ENCODE measurements at regions not wholly inside any gene's neighbourhood (a gene's known extent, or its start where the extent isn't known, plus 50 kb on each side); places are given as distances from the start of the nearest gene placed in this dataset.
"Not testable (repeated sequence)": the region's sequence is repeated elsewhere in the genome, so short reads cannot be mapped to it uniquely, and the experiment has no call there.

DNA sequence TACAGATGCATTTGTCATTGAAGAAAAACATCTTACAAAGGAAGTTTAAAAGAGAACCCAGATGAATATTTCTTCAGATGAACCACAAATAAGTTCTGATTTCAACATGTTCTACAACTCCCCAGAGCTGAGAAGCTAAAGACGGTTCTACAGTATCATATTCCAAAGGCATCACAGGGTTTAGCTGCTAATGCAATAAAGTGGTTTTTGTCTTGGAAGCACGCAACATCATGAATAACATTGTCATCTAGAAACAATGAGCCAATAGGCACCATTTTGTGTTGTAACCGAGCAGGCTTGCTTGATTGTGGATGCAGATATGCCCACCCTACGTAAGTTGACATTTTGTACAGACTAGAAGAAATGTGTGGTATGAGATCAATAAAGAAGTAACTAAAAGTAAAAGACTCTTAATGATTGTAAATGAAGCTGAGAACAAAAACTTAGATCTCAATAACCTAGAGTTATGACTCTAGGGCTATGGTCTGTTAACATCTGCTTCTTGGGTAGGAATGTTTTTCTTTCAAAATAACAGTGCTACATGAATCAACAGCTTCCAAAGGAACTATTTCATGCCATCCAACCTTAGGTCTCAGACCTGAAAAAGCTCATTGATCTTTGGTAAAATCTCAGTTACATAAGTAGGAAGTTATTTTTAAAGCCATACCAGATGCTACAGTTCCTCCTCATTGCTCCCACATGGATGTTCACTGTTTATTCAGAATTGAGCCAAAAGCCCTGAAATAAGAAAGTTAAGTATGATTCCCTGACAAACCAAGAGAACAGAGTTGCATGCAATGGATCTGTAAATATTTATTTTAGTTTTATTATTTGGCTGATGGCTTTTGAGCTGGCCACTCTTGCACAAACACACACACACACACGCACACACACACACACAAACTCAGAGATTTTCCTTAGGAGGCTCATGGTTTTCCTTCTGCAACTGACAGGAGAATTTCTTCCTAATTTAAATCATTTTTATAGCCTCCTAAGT is 118.7 kb upstream of the SLCO6A1 start:
- DNase-seq = no peak

- no peak for DNase-seq
Measured at GRCh38 chr5:102622262-102622661, 123.5 kb upstream of the SLCO6A1 start.

GRCh38 chr5:102623329-102624065 is 124.7 kb upstream of the SLCO6A1 start:
- no peak for DNase-seq

DNA sequence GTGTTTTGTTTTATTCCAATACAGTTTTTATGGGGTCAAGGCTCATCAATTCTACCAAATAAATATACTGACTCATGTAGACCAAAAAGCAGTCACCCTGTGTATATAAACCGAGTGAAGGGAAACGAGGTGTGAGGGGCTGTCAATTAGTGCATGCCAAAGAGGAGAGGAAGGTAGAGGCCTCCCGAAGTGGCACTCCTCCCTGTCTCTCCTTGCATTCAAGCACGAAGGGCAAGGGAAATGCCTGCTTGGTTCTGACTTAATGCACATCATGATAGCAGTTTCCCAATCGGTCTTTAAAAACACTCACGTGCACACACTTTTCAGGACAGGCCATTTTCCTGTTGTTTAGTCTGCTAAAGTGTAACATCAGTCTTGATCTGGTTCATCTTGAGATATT is 125.6 kb upstream of the SLCO6A1 start:
- DNase-seq = no peak

GRCh38 chr5:102625468-102625867 is 126.7 kb upstream of the SLCO6A1 start:
- DNase-seq = no peak

DNA sequence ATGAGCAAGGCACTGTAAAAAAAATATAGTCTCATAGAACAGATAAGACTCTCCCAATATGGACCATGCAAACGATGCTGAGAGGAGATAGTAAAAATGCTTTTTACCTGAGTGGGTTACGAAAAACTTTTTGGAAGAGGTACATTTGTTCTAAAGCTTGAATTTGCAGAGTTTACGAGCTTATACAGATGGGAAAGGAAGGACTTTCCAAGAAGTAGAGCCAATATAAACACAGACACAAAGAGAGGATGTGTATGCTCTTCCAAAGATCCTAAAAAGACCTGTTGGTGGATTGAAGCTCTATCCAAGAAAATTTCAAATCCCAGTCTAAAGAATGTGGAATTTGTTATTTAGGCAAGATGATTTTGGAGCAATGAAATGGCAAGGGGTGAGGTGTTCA is 127.1 kb upstream of the SLCO6A1 start:
- no peak for DNase-seq

DNA sequence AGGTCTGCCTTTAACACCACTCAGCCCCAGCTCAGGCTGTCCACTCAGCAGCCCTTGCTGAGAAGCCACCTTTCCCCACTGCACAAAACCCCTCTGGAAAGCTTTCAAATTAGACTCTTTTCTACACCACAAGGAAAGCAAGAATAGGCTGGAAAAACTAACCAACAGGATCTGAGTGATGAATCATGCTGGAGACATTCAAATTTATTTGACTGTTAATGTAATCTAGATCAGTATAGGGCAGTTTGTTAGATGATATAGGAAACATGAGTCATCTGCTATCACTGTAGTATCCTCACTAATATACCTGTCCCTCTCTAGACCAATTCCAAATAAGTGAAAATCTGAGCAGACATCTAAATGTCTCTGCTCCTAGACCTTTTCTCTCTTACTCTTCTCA is 127.8 kb upstream of the PAM start:
- DNase-seq = no peak

DNA sequence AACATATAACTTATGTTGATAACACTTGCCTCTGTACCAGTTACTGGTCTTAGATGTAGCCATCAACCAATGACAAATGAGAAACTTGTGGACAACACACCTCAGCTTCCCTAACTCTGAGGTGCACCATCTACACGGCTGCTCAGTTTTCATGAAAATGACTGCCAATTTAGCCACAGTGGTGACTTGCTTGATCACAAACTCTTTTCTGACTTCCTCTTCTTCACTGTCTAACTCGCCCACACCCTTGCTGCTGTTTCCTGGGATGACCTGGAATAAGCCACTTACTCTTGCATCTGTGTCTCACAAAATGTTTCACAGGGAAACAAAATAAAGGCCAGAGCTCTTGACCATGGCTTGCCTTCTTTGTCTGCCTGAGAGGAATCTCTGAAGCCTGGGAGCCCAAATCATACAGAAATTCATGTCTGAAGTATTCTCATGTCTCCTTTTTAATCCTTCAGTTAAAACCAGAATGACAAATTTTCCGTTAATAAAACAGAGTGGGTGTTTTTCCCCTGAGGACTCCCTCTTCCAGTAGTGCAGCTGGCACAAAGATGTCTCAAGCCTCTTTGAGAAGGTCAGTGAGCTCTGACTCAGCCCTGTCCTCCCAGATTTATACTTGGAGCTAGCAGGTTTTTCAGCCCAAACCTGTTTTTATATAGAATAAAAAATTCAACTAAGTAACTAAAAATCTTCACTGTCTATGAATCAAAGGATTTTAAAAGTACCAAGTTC is 126.5 kb upstream of the PAM start:
- DNase-seq = no peak

DNA sequence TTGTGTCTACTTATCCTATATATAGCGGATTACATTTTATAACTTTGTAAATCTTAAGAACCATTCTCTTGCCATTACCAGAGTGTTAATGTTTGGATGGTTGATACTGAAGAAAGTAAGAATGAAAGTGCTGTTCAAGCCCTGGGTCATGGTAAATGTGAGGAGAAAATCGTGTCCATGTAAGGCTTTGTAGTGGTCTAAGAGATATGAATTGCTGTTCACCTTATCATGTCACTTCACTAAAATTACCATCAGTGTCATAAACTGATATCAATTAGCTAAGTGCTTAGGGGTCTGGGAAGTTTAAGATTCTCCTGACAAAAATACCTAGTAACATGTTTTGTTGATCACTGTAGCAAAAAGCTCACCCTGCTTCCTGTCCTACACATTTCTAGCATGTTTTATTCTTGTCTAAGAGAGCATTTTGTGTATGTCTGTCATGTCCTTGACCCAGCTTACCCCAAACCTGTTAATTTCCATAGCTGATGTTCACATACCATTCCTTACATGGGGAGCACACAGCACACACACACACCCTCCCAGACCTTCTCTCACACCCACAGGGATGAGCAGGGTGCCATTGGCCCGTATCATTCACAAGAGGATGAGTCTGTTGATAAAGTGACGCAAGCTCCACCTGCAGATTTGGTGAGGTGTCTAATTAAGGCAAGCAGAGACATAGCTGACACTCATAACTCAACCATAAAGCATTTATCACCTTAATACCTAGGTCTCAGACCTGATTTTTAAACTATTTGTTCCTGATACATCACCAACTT is 125.1 kb upstream of the PAM start:
- DNase-seq = no peak

GRCh38 chr5:102635399-102635798 is 119.7 kb upstream of the PAM start:
- not testable (repeated sequence) for DNase-seq

DNA sequence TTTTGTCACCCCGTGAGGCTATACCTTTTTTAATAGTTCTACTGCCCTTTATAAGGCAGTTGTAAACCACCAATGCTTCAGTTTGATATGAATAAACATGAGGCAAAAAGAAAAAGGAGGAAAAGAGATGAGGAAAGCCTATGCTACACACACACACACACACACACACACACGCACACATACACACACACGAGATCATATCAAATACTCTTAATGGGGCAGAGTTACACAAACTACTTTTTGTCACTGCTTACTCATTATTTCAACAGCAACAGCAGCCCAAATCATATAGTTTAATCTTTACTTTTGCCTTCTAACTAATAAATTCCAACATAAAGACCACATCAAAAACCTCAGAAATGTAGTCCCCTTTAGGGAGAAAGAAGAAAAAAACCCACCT is 116.8 kb upstream of the PAM start:
- no peak for DNase-seq

GRCh38 chr5:102638912-102639652 is 116.0 kb upstream of the PAM start:
- DNase-seq = no peak

- no peak for DNase-seq
Measured at GRCh38 chr5:102649731-102650130, 105.4 kb upstream of the PAM start.

GRCh38 chr5:102651466-102651865 is 103.6 kb upstream of the PAM start:
- no peak for DNase-seq

DNA sequence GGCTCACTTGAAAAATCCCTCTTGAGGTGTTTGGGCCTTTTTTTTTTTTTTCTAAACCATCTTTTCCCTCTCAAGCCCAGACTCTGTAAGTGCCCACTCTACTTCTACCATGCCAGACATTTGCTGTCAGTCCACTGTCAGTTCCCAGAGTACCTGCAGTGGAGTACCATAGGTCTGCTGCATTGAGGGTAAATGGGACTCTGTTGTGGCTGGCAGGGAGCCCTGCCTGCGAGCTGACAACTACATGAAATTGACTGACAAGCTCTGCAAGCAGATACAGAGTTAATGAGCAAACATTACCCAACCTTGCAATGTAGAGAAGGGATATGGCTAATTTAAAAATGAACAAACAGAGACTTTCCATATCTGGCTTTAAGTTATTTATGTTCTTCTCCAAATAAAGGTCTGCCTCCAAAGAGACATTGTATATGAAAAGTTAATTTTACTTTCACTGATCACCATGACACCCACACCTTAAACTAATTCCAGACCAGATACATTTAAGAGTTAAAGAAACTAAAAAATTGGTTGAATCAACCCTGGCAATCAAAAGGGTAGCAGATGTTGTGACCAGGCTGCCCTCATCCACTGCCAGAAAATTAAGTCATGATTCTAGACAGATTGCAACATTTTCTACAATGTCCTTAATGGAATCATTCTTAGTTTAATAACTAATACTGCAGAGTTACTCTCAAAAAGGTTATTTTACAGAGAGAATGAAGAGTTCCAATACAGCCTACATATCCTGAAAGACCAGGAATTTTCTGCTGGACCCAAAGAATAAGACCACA is 100.4 kb upstream of the PAM start:
- no peak for DNase-seq

- no peak for DNase-seq
Measured at GRCh38 chr5:102659151-102659550, 96.0 kb upstream of the PAM start.

GRCh38 chr5:102660111-102660510 is 95.0 kb upstream of the PAM start:
- DNase-seq = no peak

GRCh38 chr5:102663749-102664530 is 91.2 kb upstream of the PAM start:
- no peak for DNase-seq

GRCh38 chr5:102664616-102665335 is 90.3 kb upstream of the PAM start:
- no peak for DNase-seq
